Loucy (cell line): ENCODE measurements at regions not wholly inside any gene's neighbourhood (a gene's known extent, or its start where the extent isn't known, plus 50 kb on each side); places are given as distances from the start of the nearest gene placed in this dataset.

Experiments
- CTCF ChIP-seq: fragments of 200-600 bp; sonication (generic); conservative IDR thresholded peaks from 2 replicates; pipeline ENCODE4 v1.5.1; 2014; ENCODE audit warnings: mild to moderate bottlenecking, antibody characterized with exemption, low read length
- EZH2phosphoT487 ChIP-seq: fragments of 200-600 bp; IDR thresholded peaks from 2 replicates; pipeline ENCODE4 v1.6.1; 2018; ENCODE audit warnings: antibody characterized with exemption, mild to moderate bottlenecking, moderate library complexity, borderline replicate concordance

DNA sequence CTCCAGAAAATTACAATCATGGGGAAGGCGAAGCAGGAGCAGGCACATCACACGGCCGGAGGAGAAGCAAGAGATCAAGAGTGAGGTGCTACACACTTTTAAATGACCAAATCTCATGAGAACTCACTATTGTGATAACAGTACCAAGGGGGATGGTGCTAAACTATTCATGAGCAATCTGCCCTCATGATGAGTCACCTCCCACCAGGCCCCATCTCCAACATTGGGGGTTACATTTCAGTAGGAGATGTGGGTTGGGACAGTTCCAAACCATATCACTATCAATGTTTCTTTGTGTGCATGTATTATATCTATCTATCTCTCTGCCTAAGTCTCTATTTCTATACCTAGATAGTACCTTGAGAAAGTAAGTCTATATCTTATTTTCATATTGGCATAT is 724.8 kb downstream of the CDH11 start:
- TF ChIP-seq CTCF (no peak), EZH2phosphoT487 (no peak)
